ENCODE measurements at regions not wholly inside any gene's neighbourhood (a gene's known extent, or its start where the extent isn't known, plus 50 kb on each side); places are given as distances from the start of the nearest gene placed in this dataset.

DNA sequence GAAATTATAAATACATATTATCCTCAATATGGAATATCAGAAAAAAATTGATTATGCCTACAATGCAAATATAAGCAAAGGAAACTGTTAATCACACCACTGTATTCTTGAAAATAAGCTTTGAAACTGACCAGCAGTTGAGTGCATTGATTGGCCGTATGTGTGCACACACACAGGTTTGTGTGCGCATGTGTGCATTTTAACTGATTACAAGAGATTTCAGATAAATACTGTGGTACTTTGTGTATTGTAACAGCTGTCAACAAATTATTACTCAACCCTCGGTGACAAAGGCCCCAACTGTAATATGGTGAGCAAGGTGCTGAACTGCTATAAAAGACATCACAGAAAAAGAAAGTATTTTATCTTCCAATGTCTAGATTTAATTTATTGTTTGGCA lies 1238.9 kb upstream of the ALCAM start:
- Mint-ChIP-seq H3K36me3 (peaks cover 0 to 4% (median 0%) of the 10 kb centered on the region in 3 donors), H3K4me3 (no peak overlapping the region), H3K4me1 (no peaks in the 10 kb centered on the region), H3K9me3 (peaks cover 0 to 30% (median 9%) of the 10 kb centered on the region in 9 donors), H3K27ac (no peak overlapping the region), H3K27me3 (no peaks in the 10 kb centered on the region)
- DNase-seq (no peak), ATAC-seq (no peak)
- POLR2A ChIA-PET: no interaction called here

DNA sequence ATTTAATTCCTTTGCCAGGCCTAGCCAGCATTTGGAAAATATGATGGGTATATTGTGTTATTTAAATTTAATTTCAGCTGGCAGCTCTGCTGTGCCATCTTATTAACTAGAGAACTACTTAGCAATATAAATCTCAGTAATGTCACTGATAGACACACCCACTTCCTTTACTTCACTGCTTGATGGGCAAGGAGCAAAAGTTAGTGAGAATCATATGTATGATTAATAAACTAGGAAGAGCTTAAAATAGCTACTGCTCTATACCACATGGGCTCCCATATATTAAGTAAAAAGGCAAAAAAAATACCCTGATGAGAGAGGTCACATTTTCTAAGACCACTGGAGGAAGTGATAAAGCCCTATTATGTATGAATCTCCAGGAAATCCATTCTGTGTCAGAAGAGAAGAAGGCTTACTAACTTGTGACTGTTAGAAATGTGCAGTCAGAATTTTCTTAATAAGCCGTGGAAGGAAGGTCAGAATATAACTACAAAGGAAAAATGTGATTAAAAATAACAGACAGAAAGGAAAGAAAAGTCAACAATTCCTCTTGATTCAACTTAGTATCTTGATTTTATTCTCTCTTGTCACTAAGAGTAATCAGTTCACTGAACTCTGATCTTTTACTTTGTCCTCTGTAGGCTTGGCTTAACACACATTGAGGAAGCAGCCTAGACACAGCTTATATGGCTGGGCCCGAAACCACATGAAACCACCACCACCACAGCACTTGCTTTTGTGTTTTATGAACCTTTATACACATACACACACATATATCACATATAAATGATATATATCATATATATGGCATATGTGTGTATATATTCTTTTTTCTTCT lies 1233.9 kb upstream of the ALCAM start:
- DNase-seq (no peak), ATAC-seq (no peak)
- H3K27me3 Mint-ChIP-seq: no peaks in the 10 kb centered on the region
- no peak overlapping the region for H3K4me3 Mint-ChIP-seq
- peak overlapping the region in 1 of 10 donors; percentile 16 for H3K27ac Mint-ChIP-seq
- POLR2A ChIA-PET: no interaction called here
- H3K36me3 Mint-ChIP-seq: peaks cover 0 to 4% (median 0%) of the 10 kb centered on the region in 3 donors
- peaks cover 0 to 21% (median 6%) of the 10 kb centered on the region in 9 donors for H3K9me3 Mint-ChIP-seq
- H3K4me1 Mint-ChIP-seq: no peaks in the 10 kb centered on the region

DNA sequence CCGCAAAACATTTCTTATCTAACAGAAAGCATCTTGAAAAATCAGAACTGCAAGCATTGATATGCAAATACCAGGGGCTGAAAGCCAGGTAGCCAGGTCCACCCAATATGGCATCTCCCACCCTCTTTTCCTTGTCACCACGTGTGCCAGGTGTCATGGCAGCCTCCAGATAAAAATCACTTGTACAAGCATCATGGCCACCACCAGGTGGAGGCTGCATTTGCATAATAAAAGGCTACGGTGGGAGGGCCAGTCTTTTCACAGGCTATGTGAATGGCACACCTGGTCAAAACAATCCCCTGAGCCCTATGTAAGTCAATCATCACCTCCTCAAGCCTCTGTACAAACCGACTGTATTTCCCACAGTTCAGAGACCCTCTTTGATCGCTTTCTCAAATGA lies 1233.1 kb upstream of the ALCAM start:
- H3K27ac Mint-ChIP-seq: no peak overlapping the region
- no peak overlapping the region for H3K4me3 Mint-ChIP-seq
- H3K36me3 Mint-ChIP-seq: peaks cover 0 to 4% (median 0%) of the 10 kb centered on the region in 3 donors
- DNase-seq (no peak), ATAC-seq (no peak)
- no peaks in the 10 kb centered on the region for H3K4me1 Mint-ChIP-seq
- POLR2A ChIA-PET: no interaction called here
- no peaks in the 10 kb centered on the region for H3K27me3 Mint-ChIP-seq
- H3K9me3 Mint-ChIP-seq: peaks cover 0 to 18% (median 5%) of the 10 kb centered on the region in 9 donors

DNA sequence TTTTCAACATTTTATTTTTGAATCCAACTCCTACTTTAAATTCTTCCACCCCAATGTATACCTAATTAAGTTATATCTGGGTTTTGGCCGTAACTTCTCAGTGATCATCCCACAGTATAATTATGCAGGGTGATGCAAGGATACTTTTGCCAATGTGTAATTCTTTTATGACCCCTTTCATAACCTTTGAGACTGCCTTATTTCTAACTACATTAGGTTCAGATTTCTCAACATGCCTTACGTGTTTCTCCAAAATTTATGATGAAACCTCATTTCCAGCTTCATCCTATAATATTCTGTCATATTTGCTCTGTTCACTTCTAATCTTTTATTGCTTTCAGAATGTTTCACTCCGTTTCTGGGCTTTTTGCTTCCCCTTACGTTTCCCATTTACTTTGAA lies 1229.6 kb upstream of the ALCAM start:
- Mint-ChIP-seq H3K9me3 (peaks cover 0 to 8% (median 0%) of the 10 kb centered on the region in 9 donors), H3K27ac (no peak overlapping the region), H3K27me3 (no peaks in the 10 kb centered on the region), H3K4me1 (no peaks in the 10 kb centered on the region), H3K36me3 (no peaks in the 10 kb centered on the region), H3K4me3 (no peak overlapping the region)
- DNase-seq (no peak), ATAC-seq (no peak)
- POLR2A ChIA-PET: no interaction called here

DNA sequence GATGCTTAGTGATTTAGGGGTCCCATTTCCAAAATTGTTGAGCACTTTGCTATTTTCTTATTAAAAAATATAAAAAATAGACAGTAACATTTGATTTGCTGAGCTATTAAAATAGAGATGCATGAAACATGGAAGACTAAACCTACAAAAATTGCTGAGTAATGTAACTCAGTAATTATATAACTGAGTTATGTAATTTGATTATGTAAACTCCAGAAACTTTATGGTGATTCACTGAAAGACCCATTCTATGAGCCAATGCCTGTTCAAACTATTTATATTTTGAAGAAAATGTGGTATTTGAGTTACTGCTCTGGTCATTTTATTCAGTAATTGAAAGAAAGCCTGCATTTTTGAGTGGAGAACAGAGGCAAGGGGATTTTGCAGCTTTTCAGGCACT lies 1221.5 kb upstream of the ALCAM start:
- Mint-ChIP-seq H3K9me3 (peaks cover 0 to 7% (median 0%) of the 10 kb centered on the region in 9 donors), H3K4me3 (no peak overlapping the region), H3K36me3 (no peaks in the 10 kb centered on the region), H3K27ac (no peak overlapping the region), H3K27me3 (no peaks in the 10 kb centered on the region), H3K4me1 (no peaks in the 10 kb centered on the region)
- no peak for ATAC-seq
- POLR2A ChIA-PET: no interaction called here
- DNase-seq: no peak

DNA sequence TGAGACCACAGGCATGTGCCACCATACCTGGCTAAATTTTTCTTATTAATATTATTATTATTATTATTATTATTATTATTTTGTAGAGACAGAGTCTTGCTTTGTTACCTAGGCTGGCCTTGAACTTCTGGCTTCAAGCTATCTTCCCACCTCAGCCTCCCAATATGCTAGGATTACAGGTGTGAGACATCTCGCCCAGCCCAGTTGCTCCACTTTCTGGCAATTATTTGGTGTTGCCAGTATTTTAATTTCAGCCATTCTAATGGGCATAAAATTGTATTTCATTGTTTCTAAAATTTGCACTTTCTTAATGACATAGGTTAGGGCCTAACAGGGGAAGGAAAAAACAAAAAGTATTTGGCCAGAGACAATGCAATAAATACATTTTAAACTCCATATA lies 1217.6 kb upstream of the ALCAM start:
- DNase-seq (no peak), ATAC-seq (no peak)
- Mint-ChIP-seq H3K36me3 (no peaks in the 10 kb centered on the region), H3K27me3 (no peaks in the 10 kb centered on the region), H3K4me3 (no peak overlapping the region), H3K4me1 (no peaks in the 10 kb centered on the region), H3K27ac (no peak overlapping the region), H3K9me3 (peaks cover 0 to 6% (median 0%) of the 10 kb centered on the region in 9 donors)
- POLR2A ChIA-PET: no interaction called here

DNA sequence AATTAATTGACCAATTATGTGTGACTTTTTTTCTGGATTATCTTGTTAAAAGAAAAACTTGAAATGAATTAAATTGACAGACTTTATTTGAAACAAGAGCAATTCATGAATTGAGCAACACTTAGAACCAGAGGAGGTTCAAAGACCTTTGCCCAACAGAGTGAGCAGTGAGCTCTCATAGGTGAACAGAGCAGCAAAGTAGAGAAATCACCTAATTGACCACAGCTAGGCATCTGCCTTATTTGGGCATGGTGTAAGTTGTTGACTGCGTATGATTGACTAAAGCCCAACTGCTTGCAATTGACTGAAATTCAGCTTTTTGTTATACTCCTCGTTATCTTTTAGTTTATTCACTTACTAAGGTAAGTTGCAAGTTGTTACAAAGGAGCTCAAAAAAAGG lies 1216.0 kb upstream of the ALCAM start:
- Mint-ChIP-seq H3K36me3 (no peaks in the 10 kb centered on the region), H3K9me3 (peaks cover 0 to 6% (median 0%) of the 10 kb centered on the region in 9 donors), H3K27me3 (no peaks in the 10 kb centered on the region), H3K4me1 (no peaks in the 10 kb centered on the region), H3K27ac (no peak overlapping the region), H3K4me3 (no peak overlapping the region)
- POLR2A ChIA-PET: no interaction called here
- ATAC-seq (no peak), DNase-seq (no peak)

DNA sequence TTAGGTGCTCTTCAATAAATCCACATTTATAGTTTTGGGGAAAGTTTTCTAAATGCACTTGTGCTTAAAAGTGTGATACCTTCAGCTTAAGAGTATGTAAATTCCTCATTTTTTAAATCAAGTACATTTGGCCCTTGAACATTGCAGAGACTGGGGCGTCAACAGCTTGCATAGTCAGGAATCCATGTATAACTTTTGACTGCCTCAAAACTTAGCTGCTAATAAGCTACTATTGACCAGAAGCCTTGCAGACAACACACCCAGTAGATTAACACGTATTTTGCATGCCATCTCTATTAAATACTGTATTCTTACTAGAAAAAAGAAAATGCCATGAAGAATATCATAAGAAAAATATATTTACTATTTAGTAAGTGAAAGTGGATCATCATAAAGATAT lies 1211.8 kb upstream of the ALCAM start:
- Mint-ChIP-seq H3K4me1 (no peaks in the 10 kb centered on the region), H3K27me3 (no peaks in the 10 kb centered on the region), H3K9me3 (peaks cover 0 to 13% (median 0%) of the 10 kb centered on the region in 9 donors), H3K4me3 (no peak overlapping the region), H3K27ac (no peak overlapping the region), H3K36me3 (no peaks in the 10 kb centered on the region)
- ATAC-seq (no peak), DNase-seq (no peak)
- POLR2A ChIA-PET: no interaction called here

DNA sequence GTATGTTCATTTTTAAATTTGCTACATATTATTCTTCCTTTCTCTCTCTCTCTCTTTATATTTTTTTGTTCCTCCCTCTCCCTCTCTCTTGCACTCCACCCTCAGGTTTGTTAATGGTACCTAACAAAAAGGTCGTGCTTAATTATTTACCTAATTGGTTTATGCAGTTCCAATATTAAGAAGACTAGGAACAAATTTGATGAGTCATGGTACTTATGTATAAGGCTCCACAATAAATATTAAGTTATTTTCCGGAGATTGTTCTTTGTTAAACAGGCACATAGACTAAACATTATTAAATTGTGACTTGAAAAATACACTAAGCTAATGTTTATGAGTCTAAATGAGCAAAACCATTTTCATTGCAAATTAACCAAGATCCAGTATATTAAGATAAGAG lies 1200.8 kb upstream of the ALCAM start:
- no peak overlapping the region for H3K4me3 Mint-ChIP-seq
- POLR2A ChIA-PET: no interaction called here
- no peaks in the 10 kb centered on the region for H3K27me3 Mint-ChIP-seq
- no peaks in the 10 kb centered on the region for H3K4me1 Mint-ChIP-seq
- peaks cover 0 to 8% (median 0%) of the 10 kb centered on the region in 3 donors for H3K36me3 Mint-ChIP-seq
- H3K9me3 Mint-ChIP-seq: peaks cover 5 to 23% (median 11%) of the 10 kb centered on the region in 9 donors
- H3K27ac Mint-ChIP-seq: no peak overlapping the region
- no peak for DNase-seq
- ATAC-seq: no peak

DNA sequence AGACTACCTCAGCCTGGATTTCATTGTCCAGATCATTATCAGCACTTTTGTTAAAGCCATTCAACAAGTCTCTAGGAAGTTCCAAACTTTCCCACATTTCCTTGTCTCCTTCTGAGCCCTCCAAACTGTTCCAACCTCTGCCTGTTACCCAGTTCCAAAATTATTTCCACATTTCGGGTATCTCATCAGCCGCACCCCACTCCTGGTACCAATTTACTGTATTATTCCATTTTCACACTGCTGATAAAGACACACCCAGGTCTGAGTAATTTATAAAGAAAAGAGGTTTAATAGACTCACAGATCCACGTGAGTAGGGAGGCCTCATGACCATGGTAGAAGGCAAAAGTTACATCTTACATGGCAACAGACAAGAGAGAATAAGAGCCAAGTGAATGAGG lies 1198.3 kb upstream of the ALCAM start:
- Mint-ChIP-seq H3K36me3 (peaks cover 0 to 8% (median 0%) of the 10 kb centered on the region in 3 donors), H3K27me3 (peaks cover 0 to 4% (median 0%) of the 10 kb centered on the region in 5 donors), H3K4me3 (no peak overlapping the region), H3K27ac (no peak overlapping the region), H3K4me1 (no peaks in the 10 kb centered on the region), H3K9me3 (peaks cover 5 to 26% (median 12%) of the 10 kb centered on the region in 9 donors)
- no peak for ATAC-seq
- POLR2A ChIA-PET: no interaction called here
- no peak for DNase-seq

DNA sequence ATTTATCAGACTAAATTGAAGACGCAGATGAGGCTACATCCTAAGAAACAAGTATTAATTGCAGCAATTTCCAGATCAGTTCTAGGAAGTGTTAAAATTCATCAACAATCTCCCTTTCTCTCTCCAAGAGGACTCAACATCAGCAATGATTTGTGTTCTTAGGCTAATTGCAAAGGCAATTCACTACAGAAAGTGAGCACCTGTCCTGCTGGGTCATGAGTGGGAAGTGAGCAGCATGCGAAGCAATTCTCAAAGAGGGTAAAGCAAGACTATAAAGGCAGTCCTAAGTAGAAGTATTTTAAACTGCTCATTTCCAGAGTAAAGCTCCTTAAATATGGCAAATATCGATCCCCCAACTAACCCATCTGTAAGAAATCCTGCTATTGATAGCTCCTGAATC lies 1191.0 kb upstream of the ALCAM start:
- H3K4me1 Mint-ChIP-seq: no peaks in the 10 kb centered on the region
- DNase-seq (no peak), ATAC-seq (no peak)
- peaks cover 0 to 15% (median 0%) of the 10 kb centered on the region in 9 donors for H3K9me3 Mint-ChIP-seq
- POLR2A ChIA-PET: no interaction called here
- H3K27ac Mint-ChIP-seq: no peak overlapping the region
- peaks cover 0 to 4% (median 0%) of the 10 kb centered on the region in 5 donors for H3K27me3 Mint-ChIP-seq
- no peaks in the 10 kb centered on the region for H3K36me3 Mint-ChIP-seq
- no peak overlapping the region for H3K4me3 Mint-ChIP-seq

DNA sequence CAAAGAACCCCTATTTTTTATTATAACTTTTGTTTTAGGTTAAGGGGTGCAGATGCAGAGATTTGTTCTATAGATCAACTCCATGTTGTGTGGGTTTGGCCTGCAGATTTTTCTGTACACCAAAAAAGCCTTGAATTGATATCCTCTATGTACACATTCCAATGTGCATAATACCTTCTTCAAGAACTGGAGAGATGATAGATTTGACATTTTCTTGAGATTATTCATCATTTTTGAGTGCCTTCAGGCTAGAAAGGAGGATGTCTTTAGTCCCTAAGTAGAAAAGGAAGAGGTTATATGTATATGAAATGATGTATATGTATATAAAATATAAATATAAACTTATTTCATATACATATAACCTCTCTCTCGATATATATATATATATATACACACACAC lies 1190.0 kb upstream of the ALCAM start:
- H3K9me3 Mint-ChIP-seq: peaks cover 0 to 9% (median 0%) of the 10 kb centered on the region in 9 donors

DNA sequence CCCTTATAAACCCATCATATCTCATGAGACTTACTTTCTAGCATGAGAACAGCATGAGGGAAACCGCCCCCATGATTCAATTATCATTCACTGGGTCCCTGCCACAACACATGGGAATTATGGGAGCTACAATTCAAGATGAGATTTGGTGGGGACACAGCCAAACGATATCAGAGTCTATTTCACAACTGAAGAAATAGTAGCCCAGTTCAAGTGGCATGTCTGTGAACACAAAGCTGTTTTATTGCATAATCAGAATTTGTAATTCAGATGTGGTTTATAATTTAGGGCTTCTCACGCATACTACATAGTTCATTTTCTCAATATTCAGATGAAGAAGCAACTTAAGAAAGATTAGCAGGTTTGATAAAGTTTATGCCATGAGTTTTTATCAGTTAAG lies 1188.0 kb upstream of the ALCAM start:
- ATAC-seq (no peak), DNase-seq (no peak)
- POLR2A ChIA-PET: no interaction called here
- Mint-ChIP-seq H3K27me3 (no peaks in the 10 kb centered on the region), H3K4me3 (no peak overlapping the region), H3K27ac (no peak overlapping the region), H3K9me3 (peaks cover 0 to 11% (median 0%) of the 10 kb centered on the region in 9 donors), H3K4me1 (no peaks in the 10 kb centered on the region), H3K36me3 (no peaks in the 10 kb centered on the region)

More for the DNA sequence above, 1190.0 kb upstream of the ALCAM start:
- Mint-ChIP-seq H3K27me3 (no peaks in the 10 kb centered on the region), H3K27ac (no peak overlapping the region), H3K36me3 (no peaks in the 10 kb centered on the region), H3K4me3 (no peak overlapping the region), H3K4me1 (no peaks in the 10 kb centered on the region)
- POLR2A ChIA-PET: no interaction called here
- DNase-seq (no peak), ATAC-seq (no peak)

DNA sequence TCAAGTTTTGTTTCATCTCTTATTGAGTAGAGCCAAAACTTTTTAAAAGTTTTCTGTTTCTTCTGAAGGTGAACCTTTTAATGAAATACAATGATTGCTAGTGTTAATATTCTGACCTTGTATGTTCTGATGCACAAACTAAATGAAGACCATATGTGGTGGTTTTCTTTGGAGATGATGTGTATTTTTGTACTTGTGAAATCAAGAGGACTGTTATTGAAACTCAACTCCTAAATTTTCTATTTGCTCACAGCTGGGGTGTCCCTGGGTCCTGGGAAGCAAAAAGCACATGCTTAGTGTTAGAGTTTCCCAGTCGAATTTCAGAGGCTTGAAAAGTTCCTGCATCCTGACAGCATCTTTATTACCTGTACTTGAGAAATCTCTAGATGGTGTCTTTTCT lies 1185.8 kb upstream of the ALCAM start:
- H3K27me3 Mint-ChIP-seq: no peaks in the 10 kb centered on the region
- DNase-seq: no peak
- H3K9me3 Mint-ChIP-seq: peaks cover 0 to 14% (median 0%) of the 10 kb centered on the region in 9 donors
- H3K27ac Mint-ChIP-seq: no peak overlapping the region
- H3K4me3 Mint-ChIP-seq: no peak overlapping the region
- no peaks in the 10 kb centered on the region for H3K36me3 Mint-ChIP-seq
- ATAC-seq: no peak
- POLR2A ChIA-PET: no interaction called here
- H3K4me1 Mint-ChIP-seq: no peaks in the 10 kb centered on the region
